Glomerular endothelial cell (primary cell): ENCODE measurements at regions not wholly inside any gene's neighbourhood (a gene's known extent, or its start where the extent isn't known, plus 50 kb on each side); places are given as distances from the start of the nearest gene placed in this dataset.

ENCODE experiments used
- DNase-seq: peaks from one replicate; pipeline ENCODE4 v3.0.0-alpha.2; 2011; ENCODE audit warnings: low read depth, low spot score; ENCODE audit errors: extremely low read depth

DNA sequence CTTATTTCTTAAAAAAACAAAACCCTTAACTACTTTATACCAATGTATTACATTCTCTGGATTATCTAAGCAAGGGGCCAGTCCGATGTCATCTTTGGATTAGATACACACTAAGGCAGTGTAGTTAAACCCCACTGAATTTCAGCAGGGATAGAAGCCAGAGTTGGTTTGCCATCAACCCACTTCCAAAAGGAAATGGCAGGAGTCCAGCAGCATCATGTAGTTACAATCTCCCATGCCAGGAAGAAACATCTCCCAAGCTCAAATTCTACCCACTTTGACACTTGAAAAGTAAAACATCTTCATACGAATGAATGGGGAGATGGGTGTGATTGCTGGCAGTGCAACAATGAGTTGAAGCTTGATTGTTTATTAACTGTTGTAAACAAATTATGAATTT lies 203.5 kb upstream of the PLXNC1 start:
- DNase-seq = no peak

DNA sequence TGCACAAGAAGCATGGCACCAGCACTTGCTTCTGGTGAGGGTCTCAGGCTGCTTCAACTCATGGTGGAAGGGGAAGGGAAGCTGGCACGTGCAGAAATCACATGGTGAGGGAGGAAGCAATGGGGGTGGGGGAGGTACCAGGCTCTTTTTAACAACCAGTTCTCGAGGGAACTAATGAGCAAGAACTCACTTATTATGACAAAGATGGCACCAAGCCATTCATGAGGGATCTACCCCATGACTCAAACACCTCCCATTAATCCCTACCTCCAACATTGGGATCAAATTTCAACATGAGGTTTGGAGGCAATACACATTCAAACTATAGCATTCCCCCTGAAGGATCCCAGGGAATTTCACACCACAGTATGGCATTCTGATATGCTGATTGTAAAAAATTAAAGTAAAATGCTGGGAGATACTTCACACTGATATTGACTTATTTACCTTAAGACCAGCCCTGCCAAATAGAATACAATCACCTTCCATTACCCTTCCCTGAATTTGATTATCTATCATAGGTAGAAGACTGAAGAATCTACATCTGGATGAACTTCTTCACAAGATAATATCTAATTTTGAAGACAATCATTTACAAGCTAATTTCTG lies 201.7 kb upstream of the PLXNC1 start:
- DNase-seq = no peak

DNA sequence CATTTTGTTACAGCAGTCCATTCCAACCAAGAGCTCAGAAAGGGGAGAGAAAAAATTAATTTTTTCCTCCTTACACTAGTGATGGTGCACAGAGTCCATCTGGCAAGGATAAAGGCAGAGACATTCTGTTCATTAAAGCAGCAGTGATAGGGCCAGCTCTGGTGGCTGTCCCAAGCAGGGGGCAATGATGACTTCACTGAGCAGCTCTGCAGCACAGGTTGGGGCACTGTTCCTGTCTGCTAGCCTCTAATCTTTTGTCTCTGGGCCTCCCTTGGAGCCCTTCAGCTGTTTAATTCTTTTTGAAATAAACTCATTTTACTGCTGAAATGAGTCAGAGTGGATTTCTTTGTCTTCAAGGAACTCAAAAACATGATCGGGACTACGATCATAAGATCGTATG lies 200.9 kb upstream of the PLXNC1 start:
- no peak for DNase-seq

DNA sequence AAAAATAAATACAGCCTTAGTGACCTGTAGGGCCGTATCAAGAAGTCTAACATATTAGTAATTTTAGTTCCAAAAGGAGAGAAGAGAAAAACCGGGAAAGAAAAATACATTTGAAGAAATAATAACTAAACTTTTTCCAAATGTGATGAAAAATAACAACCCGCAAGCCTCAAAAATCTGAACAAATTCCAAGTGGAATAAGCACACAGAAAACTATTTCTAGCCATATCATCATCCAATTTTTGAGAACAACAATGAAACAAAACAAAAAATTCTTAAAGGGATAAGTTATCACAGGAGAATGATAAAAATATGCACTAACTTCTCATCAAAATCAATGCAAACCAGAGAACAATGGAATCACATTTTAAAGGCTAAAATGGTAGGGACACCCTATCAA lies 198.1 kb upstream of the PLXNC1 start:
- DNase-seq = no peak

DNA sequence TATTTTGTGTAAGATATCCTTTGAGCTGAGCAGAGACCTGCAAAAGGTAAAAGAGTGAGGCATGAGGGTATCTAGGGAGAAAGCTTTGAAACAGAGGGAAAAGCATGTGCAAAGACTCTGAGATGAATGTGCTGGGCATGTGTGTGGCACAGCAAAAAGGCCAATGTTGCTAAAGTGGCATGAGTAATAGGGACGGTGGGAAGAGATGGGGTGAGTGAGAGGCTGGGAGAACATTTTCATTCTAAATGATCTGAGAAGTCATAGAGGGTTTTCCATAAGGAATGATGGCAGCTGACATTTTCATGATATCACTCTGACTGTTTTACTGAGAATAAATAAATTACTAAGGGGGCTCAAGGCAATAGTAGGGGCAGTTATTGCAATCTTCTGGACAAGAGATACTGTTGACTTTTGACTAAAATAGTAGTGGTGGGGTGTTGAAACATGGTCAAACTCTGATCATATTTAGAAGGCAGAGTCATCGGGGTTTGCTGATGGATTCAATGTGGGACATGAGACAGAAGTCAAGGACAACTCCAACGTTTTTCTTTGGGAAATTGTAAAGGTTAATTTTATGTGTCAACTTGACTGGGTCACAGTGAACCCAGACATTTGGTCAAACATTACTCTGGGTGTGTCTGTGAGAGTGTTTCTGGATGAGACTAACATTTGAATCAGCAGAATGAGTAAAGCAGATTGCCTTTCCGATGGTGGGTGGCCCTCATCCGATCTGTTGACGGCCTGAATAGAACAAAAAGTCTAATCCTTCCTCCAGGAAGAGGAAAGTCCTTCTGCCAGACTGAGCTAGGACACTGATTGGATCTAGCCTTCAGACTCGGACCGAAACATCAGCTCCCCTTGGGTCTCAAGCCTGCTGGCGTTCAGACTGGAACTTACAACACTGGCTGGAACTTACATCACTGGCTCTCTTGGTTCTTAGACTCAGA lies 193.9 kb upstream of the PLXNC1 start:
- DNase-seq = no peak

DNA sequence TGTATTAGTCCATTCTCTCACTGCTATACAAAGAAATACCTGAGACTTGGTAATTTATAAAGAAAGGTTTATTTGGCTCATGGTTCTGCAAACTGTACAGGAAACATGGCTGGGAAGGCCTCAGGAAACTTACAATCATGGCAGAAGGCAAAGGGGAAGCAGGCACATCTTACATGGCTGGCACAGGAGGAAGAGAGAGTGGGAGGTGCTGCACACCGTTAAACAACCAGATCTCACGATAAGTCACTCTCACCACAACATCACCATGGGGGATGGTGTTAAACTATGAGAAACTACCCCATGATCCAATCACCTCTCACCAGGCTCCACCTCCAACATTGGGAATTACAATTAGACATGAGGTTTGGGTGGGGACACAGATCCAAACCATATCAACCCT lies 191.8 kb upstream of the PLXNC1 start:
- no peak for DNase-seq

DNA sequence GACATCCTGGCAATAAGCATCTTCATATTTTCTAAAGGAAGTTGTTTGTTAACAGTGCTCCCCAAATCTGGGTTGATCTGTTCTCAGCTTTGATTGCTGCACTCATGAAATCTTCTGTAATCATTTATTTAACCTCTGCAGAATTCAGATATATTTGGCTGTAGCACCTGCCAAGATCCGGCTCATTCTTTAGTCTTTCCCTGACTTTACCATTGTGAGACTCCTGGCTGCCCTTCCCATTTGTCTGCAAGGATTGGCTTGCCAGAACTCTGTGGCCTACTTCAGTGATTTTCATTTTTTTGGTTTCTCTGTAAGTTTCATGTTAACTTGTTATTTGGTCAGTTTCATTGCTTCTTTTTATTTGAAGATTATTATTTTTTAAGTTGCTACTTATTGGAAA lies 191.2 kb upstream of the PLXNC1 start:
- no peak for DNase-seq

DNA sequence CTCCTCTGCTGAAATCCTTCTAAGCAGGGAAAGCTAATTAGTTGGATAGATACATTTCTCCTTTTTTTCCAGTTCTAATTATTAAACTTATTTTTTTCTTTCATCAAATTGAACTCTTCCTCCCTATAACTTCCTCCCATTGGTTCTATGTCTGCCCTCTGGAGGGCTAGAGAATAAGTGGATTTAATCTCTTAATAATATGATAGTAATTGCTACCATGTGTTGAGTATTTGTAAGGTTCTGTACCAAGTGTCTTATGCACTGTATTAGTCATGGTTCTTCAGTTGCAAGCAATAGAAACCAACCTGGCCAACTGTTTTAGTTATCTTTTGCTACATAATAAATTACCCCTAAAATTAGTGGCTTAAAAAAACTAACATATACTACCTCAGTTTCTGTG lies 190.5 kb upstream of the PLXNC1 start:
- no peak for DNase-seq

DNA sequence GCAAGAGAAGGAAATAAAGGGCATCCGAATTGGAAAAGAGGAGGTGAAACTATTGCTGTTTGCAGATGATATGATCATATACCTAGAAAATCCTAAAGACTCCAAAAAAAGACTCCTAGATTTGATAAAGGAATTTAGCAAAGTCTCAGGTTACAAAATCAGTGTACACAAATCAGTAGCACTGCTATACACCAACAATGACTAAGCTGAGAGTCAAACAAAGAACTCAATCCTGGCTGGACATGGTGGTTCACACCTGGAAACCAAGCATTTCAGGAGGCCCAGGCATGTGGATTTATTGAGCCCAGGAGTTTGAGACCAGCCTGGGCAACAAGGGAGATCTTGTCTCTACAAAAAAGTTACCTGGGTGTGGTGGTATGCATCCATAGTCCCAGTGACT lies 188.7 kb upstream of the PLXNC1 start:
- DNase-seq = no peak

DNA sequence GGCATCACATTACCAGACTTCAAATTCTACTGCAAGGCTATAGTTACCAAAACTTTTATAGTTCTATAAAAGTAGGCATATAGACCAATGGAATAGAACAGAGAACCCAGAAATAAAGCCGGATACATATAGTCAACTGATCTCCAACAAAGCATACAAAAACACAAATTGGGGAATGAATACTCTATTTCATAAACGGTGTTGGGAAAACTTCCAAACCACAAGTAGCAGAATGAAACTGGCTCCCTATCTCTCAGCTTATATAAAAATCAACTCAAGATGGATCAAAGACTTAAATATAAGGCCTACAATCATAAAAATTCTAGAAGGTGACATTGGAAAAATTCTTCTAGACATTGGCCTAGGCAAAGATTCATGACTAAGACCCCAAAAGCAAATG lies 187.9 kb upstream of the PLXNC1 start:
- no peak for DNase-seq

DNA sequence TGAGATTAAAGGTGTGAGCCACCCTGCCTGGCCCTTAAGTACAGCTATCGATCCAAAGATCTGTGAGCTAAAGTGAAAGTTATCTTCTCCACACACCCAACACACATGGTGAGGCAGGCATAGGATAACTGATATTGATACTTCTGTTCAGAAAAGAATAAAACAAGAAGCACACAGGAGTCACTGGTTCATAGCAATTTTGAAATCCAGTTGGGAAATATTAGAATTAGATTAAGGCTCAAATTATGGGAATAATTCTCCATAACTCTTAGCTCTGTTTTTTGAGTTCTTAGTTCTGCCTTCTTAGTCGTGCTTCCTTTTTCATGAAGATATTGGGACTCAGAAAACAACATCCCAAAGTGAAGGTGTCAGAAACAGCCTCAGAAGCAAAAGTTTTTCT lies 186.0 kb upstream of the PLXNC1 start:
- no peak for DNase-seq

DNA sequence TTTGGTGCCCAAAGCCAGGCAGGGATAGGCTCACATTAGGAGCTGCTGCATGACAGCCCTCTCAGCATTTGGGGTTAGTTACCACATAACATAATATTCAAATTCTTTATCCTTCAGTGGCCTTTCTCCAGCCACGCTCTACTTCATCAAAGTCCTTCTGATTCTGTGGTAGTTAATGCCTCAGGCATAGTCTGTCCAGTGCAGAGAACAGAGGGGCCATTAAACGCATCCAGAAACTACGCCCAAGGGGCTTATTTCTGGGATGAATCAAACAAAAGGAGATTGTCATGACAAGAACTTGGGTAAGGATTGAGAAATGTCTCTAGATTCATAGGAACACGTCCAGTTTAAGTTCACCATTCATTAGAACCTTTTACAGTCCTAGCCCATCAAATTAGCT lies 183.4 kb upstream of the PLXNC1 start:
- DNase-seq = no peak

DNA sequence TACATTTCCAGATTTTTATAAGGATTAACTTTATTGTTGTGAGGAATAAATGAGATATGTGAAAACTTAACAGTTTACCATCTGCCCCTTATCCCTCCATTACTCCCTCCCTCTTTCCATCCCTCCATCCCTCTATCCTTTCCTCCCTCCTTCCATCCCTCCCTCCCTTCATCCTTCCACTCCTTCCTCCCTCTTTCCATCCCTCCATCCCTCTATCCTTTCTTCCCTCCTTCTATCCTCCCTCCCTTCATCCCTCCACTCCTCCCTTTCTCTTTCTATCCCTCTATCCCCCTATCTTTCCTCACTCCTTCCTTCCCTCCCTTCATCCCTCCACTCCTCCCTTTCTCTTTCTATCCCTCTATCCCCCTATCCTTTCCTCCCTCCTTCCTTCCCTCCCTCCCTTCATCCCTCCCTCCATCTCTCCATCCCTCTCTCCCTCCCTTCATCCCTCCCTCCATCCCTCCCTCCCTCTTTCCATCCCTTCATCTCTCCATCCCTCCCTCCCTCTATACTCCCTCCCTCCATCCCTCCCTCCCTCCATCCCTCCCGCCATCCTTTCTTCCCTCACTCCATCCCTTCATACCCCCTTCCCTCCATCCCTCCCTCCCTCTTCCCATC lies 181.8 kb upstream of the PLXNC1 start:
- no peak for DNase-seq

DNA sequence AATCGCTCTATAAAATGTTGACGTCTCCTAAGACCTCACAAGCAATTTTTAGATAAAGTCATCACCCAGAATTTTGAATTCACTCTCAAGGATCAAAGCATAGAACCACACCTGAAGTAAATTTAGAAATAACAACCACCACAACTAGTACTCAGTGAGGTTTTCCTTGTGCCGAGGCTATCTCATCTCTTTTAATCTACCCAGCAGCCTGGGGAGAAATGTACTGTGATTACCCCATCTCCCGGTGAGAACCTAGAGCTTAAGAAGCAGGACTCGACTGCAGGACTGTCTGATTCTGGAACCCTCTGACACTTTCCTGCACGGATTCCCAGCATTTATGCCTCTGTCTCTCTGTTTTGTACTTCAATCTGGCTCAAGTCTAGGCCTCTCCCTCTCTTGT lies 180.9 kb upstream of the PLXNC1 start:
- DNase-seq = no peak

DNA sequence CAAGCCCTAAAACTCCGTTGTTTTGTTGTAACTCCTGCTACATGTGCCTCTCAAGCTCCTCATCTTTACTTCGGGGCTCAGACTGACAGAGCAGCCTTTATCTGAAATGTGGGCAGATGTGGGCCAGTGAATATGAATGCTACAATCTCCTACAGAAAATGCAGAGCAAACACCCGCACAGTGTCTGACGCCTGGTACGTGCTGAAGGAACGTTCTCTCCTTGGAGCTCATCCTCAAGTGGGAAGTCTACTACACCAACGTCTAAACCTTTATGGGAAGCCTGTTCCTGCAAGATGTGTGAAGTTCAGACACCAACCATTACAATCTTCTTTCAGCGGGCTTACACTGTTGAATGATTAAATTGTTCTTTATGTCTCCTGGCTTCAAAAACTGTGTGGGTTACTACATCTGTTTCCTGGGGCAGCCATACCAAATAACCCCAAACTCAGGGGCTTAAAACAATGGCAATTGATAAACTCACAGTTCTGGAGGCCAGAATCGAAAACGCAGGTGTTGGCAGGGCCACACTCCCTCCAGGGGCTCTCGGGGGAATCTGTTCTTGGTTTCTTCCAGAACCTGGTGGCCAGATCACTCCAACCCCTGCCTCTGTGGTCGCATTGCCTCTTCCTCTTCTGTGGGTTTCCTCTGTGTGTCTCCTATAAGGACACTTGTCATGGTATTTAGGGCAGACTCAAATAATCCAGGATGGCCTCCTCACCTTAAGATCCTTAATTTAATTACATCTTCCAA lies 179.7 kb upstream of the PLXNC1 start:
- DNase-seq = no peak

DNA sequence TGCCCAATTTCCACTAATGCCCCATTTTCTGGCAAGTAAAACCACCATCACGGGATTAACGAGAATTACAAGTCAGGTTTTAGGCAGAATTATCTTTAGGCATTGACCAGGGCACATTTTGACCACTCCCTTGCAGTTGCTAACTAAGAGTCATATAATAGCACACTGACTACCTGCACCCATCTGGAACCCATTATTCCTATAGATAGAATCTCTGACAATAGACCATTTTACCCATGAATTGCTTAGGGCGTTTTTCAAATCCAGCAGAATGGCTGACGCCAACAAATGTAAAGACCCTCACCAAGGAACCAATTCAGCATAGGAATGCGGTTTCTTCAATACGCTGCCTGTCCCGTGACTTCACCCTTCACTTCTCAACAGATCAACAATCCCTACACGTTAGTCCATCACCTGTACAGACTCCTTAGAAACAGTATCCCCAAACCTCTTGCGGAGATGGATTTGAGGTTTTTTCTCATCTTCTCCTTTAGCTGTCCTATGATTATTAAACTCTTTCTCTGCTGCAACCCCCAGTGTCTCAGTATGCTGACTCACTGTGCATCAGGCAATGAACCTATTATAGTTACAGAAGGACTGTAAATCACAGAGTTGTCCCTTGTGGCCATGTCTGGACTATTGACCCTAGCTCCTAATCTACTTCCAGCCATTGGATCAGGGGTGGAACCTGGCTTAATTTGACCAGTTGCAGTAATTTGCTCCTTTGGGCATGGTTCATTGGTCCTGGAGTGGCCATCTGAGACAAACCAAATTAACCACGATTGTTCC lies 177.3 kb upstream of the PLXNC1 start:
- no peak for DNase-seq

DNA sequence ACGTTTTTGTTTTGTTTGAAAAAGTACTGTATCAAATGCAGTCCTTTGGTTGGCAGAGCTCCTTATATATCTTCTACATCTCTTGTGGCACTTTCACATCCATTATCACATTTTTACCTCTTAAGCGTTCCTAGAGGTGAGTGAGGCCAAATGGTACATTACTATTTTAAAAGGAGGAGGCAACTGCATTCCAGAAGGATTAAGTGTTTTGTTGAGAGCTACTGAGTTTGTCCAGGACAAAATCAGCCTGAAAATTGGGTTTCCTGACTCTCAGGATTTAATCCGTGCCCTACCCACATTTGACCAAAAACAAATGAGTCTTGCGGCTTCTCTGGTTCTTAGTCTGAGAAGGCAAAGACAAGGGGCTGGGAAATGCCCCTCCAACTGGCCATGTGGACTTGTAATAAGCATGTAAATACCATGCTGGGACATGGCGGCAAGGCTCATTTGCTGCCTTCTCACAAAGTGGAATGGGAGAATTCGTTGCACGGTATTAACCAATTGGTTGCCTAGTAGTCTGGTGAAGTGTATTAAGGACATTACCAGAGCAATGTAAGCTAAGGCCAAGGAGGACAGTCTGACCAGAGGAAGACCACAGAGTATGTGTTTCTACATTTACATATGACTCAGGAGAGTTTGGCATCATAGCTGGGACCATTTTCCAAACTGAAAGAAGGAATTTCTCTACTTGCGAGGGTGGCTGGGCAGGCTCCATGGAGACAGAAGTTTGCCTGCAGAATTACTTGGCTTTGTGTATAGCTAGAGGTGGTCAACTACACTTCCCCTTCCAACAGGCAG lies 175.8 kb upstream of the PLXNC1 start:
- no peak for DNase-seq

DNA sequence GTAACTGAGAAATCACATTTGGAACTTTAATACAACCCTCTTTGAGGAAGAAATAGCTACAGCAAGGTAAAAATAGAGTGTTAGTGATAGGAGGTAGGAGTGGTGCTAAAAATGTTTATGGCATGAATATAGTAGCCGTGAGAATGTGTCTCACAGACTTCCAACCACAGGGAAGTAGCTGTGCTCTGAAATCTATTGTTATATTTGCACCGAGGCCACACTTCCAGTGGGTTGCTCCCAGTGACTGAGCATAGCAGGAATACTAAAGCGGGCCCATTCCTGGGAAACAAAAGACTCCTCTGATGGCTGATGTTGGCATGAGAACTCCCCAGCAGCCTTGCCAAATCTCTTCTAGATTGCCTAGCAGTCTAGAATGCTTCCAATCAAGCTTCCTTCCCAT lies 174.1 kb upstream of the PLXNC1 start:
- no peak for DNase-seq

DNA sequence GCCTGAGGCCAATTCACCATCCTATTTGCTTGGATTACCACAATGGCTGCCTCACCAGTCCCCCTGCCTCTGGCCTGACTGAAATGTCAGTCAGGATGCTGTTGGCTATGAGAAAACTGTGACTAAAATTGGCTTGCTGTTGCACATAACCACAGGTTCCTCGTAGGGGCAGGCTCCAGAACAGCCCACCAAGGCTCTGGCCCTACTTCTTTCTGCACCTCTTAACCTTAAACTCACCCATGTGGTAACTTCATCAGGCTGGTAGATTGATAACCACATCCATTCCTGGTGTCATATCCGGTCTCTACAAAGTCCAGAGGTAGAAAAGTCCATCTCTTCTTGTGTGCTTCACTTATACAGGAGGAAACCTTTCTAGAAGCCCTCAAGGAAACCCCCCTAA lies 172.4 kb upstream of the PLXNC1 start:
- DNase-seq = no peak

DNA sequence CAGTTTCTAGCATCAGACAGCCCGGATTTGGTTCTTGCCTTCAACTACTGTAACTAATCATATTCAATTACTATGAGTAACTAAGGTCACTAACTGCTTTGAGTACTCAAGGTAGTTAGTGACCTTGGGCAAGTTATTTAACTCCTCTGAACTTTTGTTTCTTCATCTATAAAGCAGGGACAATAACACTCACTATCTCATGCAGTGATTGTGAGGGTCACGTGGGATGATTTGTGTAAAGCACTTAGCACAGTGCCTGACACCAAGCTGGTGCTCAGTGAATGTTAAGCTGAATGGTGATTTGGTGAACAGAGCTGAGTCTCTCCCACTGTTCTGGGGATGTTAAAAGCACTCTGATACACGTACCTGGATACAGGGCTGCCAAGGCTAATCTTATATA lies 171.3 kb upstream of the PLXNC1 start:
- DNase-seq = no peak
